B cell (primary cell): ENCODE measurements at regions not wholly inside any gene's neighbourhood (a gene's known extent, or its start where the extent isn't known, plus 50 kb on each side); places are given as distances from the start of the nearest gene placed in this dataset.

ENCODE experiments used
- ATAC-seq: fragments of 200-7000 bp; cut with Tn5 transposase; one replicate; pipeline ENCODE4 v1.10.0; 2021; ENCODE audit warnings: low read depth, mild to moderate bottlenecking, moderate number of reproducible peaks, moderate library complexity
- CTCF ChIA-PET: fragments of 350-600 bp; sonication (Branson Sonifier 250); formaldehyde crosslinking; loops from one replicate; lab custom pipeline; 2021; ENCODE audit warnings: antibody characterized with exemption, inconsistent platforms; lab: Charles Lee
- POLR2A ChIA-PET: fragments of 350-600 bp; sonication (Branson Sonifier 250); formaldehyde crosslinking; loops from one replicate; lab custom pipeline; 2021; ENCODE audit warnings: antibody characterized with exemption; lab: Charles Lee
- DNase-seq: peaks from one replicate; pipeline ENCODE4 v3.0.0; 2013
- H2AFZ ChIP-seq: 2 replicates; pipeline ENCODE4 v1.6.1; 2012; ENCODE audit warnings: mild to moderate bottlenecking, low read depth, low read length; ENCODE audit not compliant: insufficient read depth, poor library complexity, severe bottlenecking
- H3K27ac ChIP-seq, 2 donors: 1 replicate in 1 of 2; 2 replicates in 1 of 2; pipeline ENCODE4 v1.5.1; 2012 to 2013; ENCODE audit warnings: low read length in 2 of 2, mild to moderate bottlenecking in 2 of 2, moderate library complexity in 1 of 2
- H3K27me3 ChIP-seq, 4 experiments: fragments of 200-600 bp in 1 of 4; sonication (generic) in 1 of 4; replicated peaks in 1 of 4; 1 replicate in 2 of 4; 2 replicates in 2 of 4; pipeline versions ENCODE4 v1.6.1 to v1.7.0; 2013 to 2016; ENCODE audit warnings: low read length in 3 of 4, mild to moderate bottlenecking in 2 of 4, mixed read lengths in 1 of 4, moderate library complexity in 1 of 4; ENCODE audit not compliant: insufficient read depth in 4 of 4, control insufficient read depth in 3 of 4; ENCODE audit errors: control extremely low read depth in 1 of 4
- H3K36me3 ChIP-seq, 2 experiments: replicated peaks in 1 of 2; 1 replicate in 1 of 2; 2 replicates in 1 of 2; pipeline versions ENCODE4 v1.6.1 to v1.7.1; 2013; ENCODE audit warnings: low read length in 1 of 2; ENCODE audit not compliant: insufficient read depth in 2 of 2, control insufficient read depth in 1 of 2; ENCODE audit errors: control extremely low read depth in 1 of 2, extremely low read depth in 1 of 2
- H3K4me1 ChIP-seq, 2 donors: fragments of 200-600 bp in 1 of 2; sonication (generic) in 1 of 2; 1 replicate in 1 of 2; 2 replicates in 1 of 2; pipeline versions ENCODE4 v1.5.1 to v1.6.1; 2013 to 2017; ENCODE audit warnings: low read length in 2 of 2; ENCODE audit not compliant: control insufficient read depth in 2 of 2, insufficient read depth in 2 of 2
- H3K4me2 ChIP-seq: replicated peaks from 2 replicates; pipeline ENCODE3; 2012; ENCODE audit warnings: mild to moderate bottlenecking, low read depth, low read length; ENCODE audit not compliant: poor library complexity, severe bottlenecking
- H3K4me3 ChIP-seq, 5 experiments: fragments of 200-600 bp in 1 of 5; sonication (generic) in 1 of 5; 1 replicate in 3 of 5; 2 replicates in 2 of 5; pipeline versions ENCODE4 v1.5.1 to v1.7.0; 2011 to 2016; ENCODE audit warnings: low read length in 4 of 5, mild to moderate bottlenecking in 4 of 5, low read depth in 2 of 5, control low read depth in 1 of 5, moderate library complexity in 1 of 5; ENCODE audit not compliant: insufficient read depth in 1 of 5; ENCODE audit errors: control extremely low read depth in 1 of 5, extremely low read depth in 1 of 5
- H3K79me2 ChIP-seq: fragments of 200-600 bp; sonication (generic); one replicate; pipeline ENCODE4 v1.6.0; 2016; ENCODE audit warnings: low read length; ENCODE audit not compliant: control insufficient read depth, insufficient read depth
- H3K9ac ChIP-seq: fragments of 200-600 bp; sonication (generic); 2 replicates; pipeline ENCODE4 v1.6.1; 2017; ENCODE audit warnings: mild to moderate bottlenecking, low read length, moderate library complexity
- H3K9me3 ChIP-seq, 3 donors: one replicate each; pipeline versions ENCODE4 v1.6.1 to v1.7.1; 2013; ENCODE audit warnings: low read length in 2 of 3; ENCODE audit not compliant: control insufficient read depth in 2 of 3, insufficient read depth in 1 of 3; ENCODE audit errors: control extremely low read depth in 1 of 3
- H4K20me1 ChIP-seq: 2 replicates; pipeline ENCODE4 v1.6.0; 2012; ENCODE audit warnings: mild to moderate bottlenecking, low read length; ENCODE audit not compliant: insufficient read depth, control insufficient read depth, poor library complexity, severe bottlenecking
- H3K27ac Mint-ChIP-seq: one replicate; pipeline ENCODE4 v1.8.0; 2021; ENCODE audit warnings: mixed read lengths
- H3K27me3 Mint-ChIP-seq: one replicate; pipeline ENCODE4 v1.8.0; 2021; ENCODE audit warnings: mixed read lengths
- H3K4me1 Mint-ChIP-seq: one replicate; pipeline ENCODE4 v1.8.0; 2021; ENCODE audit warnings: mixed read lengths
- H3K4me3 Mint-ChIP-seq: one replicate; pipeline ENCODE4 v1.8.0; 2021; ENCODE audit warnings: mixed read lengths
- H3K9me3 Mint-ChIP-seq: one replicate; pipeline ENCODE4 v1.8.0; 2022; ENCODE audit warnings: mixed read lengths; ENCODE audit not compliant: insufficient read depth
- CTCF ChIP-seq: fragments of 200-600 bp; IDR thresholded peaks from one replicate; pipeline ENCODE4 v1.8.0; 2022; ENCODE audit warnings: antibody characterized with exemption, mild to moderate bottlenecking
- EZH2 ChIP-seq: IDR thresholded peaks from 2 replicates; pipeline ENCODE4 v1.6.1; 2012; ENCODE audit warnings: borderline replicate concordance, low read depth, mild to moderate bottlenecking, moderate library complexity, low read length; ENCODE audit not compliant: insufficient read depth, poor library complexity, severe bottlenecking
- WGBS: methylation state at CpG from one replicate; pipeline ENCODE4 v1.1.5; 2013; ENCODE audit warnings: missing lambda C conversion rate; ENCODE audit not compliant: insufficient coverage; 5-methylcytosine and 5-hydroxymethylcytosine counted together
- intact Hi-C: fragments of 100-400 bp; cut with micrococcal nuclease; formaldehyde crosslinking; loops from one replicate; pipeline ENCODE4 v1.10.0; 2022

- Histone ChIP-seq H3K4me2 (no peak overlapping the region), H3K4me3 (no peak overlapping the region), H3K4me1 (no peaks in the 10 kb centered on the region), H3K79me2 (no peaks in the 10 kb centered on the region), H3K9me3 (peaks cover 0 to 6% (median 0%) of the 10 kb centered on the region in 3 donors), H2AFZ (no peak overlapping the region), H4K20me1 (no peaks in the 10 kb centered on the region), H3K36me3 (no peaks in the 10 kb centered on the region), H3K9ac (no peak overlapping the region), H3K27ac (no peak overlapping the region), H3K27me3 (no peaks in the 10 kb centered on the region)
- ChIA-PET CTCF (no interaction called here), POLR2A (no interaction called here)
- no peak overlapping the region for H3K27ac Mint-ChIP-seq
- H3K27me3 Mint-ChIP-seq = no peaks in the 10 kb centered on the region
- intact Hi-C loops = no loop called here
- no CpG with 5 or more reads among the region's 2 CpGs for WGBS
- ATAC-seq = no peak
- no peak for DNase-seq
- peaks cover 2% of the 10 kb centered on the region for H3K9me3 Mint-ChIP-seq
- no peak overlapping the region for H3K4me3 Mint-ChIP-seq
- no peaks in the 10 kb centered on the region for H3K4me1 Mint-ChIP-seq
- no peak for TF ChIP-seq EZH2
- no peak for TF ChIP-seq CTCF
Measured at GRCh38 chr7:51591223-51591622, 274.6 kb upstream of the COBL start.

- TF ChIP-seq CTCF = no peak
- no peak for TF ChIP-seq EZH2
- Histone ChIP-seq H3K79me2 (no peaks in the 10 kb centered on the region), H3K4me1 (no peaks in the 10 kb centered on the region), H3K27me3 (no peaks in the 10 kb centered on the region), H3K36me3 (no peaks in the 10 kb centered on the region), H3K4me3 (no peak overlapping the region), H4K20me1 (no peaks in the 10 kb centered on the region), H3K27ac (no peak overlapping the region), H3K9me3 (peaks cover 0 to 6% (median 0%) of the 10 kb centered on the region in 3 donors), H3K9ac (no peak overlapping the region), H3K4me2 (no peak overlapping the region), H2AFZ (no peak overlapping the region)
- Mint-ChIP-seq H3K4me1 (no peaks in the 10 kb centered on the region), H3K27me3 (no peaks in the 10 kb centered on the region), H3K9me3 (peaks cover 2% of the 10 kb centered on the region), H3K27ac (no peak overlapping the region), H3K4me3 (no peak overlapping the region)
- intact Hi-C loops = no loop called here
- DNase-seq = no peak
- CTCF ChIA-PET = interaction anchor here (1.3 kb wide), 1 partner anchor 12 kb away, joined by 3 read pairs; no protein-coding TSS in a partner anchor
- 15% methylated on average over 3 of the region's 5 CpGs for WGBS
- POLR2A ChIA-PET = no interaction called here
- ATAC-seq = no peak
Measured at GRCh38 chr7:51590746-51591145, 274.1 kb upstream of the COBL start.
